Cardiac muscle cell (in vitro differentiated cells and primary cell): ENCODE measurements at regions not wholly inside any gene's neighbourhood (a gene's known extent, or its start where the extent isn't known, plus 50 kb on each side); places are given as distances from the start of the nearest gene placed in this dataset.

Experiments used
- DNase-seq, 2 donors: peaks; one replicate each; pipeline versions ENCODE4 v3.0.0 to v3.0.0-alpha.2; 2010 to 2017; ENCODE audit warnings: low read depth in 1 of 2, low spot score in 1 of 2
- H3K27ac ChIP-seq: fragments of 200-600 bp; sonication (generic); 2 replicates; pipeline ENCODE4 v1.5.1; 2016
- H3K27me3 ChIP-seq: fragments of 200-600 bp; sonication (generic); 2 replicates; pipeline ENCODE4 v1.6.0; 2016; ENCODE audit warnings: control low read depth
- H3K36me3 ChIP-seq: fragments of 200-600 bp; sonication (generic); 2 replicates; pipeline ENCODE4 v1.5.1; 2016; ENCODE audit warnings: control low read depth
- H3K4me1 ChIP-seq: fragments of 200-600 bp; sonication (generic); 2 replicates; pipeline ENCODE4 v1.8.1; 2017; ENCODE audit warnings: low read depth, mild to moderate bottlenecking, mixed run types
- H3K4me3 ChIP-seq: fragments of 200-600 bp; sonication (generic); 2 replicates; pipeline ENCODE4 v1.5.1; 2016; ENCODE audit warnings: mild to moderate bottlenecking
- H3K9me3 ChIP-seq: fragments of 200-600 bp; sonication (generic); 2 replicates; pipeline ENCODE4 v1.5.1; 2017; ENCODE audit warnings: low read depth, mild to moderate bottlenecking, control low read depth
- TF ChIP-seq, protein P1 (sequence below): IDR thresholded peaks from 2 replicates; pipeline ENCODE4 v1.5.1; 2012; ENCODE audit warnings: low read depth, mild to moderate bottlenecking, low read length

DNA sequence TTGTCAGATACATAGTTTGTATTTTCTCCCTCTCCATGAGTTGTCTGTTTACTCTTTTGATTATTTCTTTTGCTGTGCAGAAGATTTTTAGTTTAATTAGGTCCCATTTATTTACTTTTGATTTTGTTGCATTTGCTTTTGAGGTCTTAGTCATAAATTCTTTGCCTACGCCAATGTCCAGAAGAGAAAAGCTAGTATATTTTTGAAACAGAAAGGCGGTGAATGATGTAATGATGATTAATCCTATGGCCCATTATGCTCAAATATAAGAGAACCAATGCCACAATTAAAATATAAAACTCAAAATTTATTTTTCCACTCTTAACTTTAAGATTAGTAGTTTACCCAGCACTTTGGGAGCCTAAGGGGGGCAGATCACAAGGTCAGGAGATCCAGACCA lies 59.8 kb upstream of the SMIM36 start:
- Histone ChIP-seq H3K27me3 (no peaks in the 10 kb centered on the region), H3K27ac (no peak overlapping the region), H3K4me1 (peaks cover 11% of the 10 kb centered on the region), H3K9me3 (no peaks in the 10 kb centered on the region), H3K36me3 (no peaks in the 10 kb centered on the region), H3K4me3 (no peak overlapping the region)
- no peak for DNase-seq
- TF ChIP-seq, protein P1, sequence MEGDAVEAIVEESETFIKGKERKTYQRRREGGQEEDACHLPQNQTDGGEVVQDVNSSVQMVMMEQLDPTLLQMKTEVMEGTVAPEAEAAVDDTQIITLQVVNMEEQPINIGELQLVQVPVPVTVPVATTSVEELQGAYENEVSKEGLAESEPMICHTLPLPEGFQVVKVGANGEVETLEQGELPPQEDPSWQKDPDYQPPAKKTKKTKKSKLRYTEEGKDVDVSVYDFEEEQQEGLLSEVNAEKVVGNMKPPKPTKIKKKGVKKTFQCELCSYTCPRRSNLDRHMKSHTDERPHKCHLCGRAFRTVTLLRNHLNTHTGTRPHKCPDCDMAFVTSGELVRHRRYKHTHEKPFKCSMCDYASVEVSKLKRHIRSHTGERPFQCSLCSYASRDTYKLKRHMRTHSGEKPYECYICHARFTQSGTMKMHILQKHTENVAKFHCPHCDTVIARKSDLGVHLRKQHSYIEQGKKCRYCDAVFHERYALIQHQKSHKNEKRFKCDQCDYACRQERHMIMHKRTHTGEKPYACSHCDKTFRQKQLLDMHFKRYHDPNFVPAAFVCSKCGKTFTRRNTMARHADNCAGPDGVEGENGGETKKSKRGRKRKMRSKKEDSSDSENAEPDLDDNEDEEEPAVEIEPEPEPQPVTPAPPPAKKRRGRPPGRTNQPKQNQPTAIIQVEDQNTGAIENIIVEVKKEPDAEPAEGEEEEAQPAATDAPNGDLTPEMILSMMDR = no peak

DNA sequence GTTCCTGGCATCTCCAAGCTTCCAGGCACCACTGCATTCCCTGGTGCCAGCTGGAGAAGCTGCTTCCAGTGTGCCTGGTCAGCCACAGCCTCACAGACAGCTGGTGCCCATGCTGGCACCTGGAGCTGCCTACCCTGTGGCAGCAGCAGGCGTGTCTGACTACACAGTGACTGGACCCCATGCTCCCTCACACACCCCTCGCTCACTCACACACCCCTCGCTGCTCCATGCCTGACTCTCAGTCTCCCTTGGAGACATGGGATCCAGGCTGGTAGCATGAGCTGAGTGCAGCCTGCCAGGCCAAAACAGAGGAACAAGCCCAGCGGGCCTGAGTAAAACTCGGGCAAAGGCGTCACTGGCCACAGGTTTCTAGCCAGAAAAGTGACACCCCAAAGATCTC lies 59.1 kb upstream of the SMIM36 start:
- peaks cover 11% of the 10 kb centered on the region for H3K4me1 ChIP-seq
- H3K9me3 ChIP-seq = no peaks in the 10 kb centered on the region
- no peaks in the 10 kb centered on the region for H3K36me3 ChIP-seq
- no peaks in the 10 kb centered on the region for H3K27me3 ChIP-seq
- no peak overlapping the region for H3K27ac ChIP-seq
- TF ChIP-seq, protein P1 = no peak
- no peak for DNase-seq
- no peak overlapping the region for H3K4me3 ChIP-seq

DNA sequence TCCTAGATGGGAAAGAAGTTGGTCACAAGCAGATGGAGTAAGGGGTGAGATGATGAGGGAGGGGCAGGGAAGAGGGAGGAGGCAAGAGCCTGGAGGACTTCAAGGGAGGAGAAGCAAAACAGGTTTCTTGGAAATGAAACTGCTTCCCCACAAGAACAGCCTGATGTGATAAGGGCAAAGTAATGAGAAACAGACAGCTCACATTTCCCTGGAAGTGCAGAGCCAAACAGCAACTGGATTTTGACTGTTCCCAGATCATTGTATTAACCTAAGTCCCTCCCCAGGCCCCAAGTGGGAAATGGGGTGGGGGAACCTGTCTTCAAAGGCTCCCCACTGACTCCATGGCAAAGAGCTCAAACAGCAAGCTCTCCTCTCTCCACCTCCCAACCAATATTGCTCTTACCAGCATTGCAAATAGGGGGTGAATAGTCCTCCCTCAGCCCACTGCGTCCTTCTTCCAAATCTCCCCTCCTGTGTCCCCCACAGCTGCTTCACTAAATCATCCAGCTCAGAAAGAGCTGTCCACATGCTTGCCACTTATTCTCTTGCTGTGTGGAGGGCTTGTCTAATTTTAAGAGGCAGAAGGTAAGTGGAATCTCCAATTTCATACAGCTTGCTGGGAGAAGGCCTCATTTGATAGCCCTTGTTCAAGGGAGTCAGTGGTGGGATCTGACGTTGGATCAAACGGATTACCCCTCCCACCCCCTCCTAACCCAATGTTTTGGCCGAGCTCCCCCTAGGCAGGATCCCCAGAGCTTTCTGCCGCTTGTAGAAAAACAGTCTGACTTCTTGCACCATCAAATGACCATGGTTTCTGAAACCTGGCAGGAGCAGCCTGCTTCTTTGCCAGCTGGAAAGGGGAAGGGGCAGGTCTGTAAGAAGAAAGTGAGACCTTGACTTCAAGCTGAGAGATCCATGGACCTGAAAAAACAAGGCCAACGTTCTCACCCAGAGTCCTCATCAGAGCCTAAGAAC lies 56.3 kb upstream of the SMIM36 start:
- H3K4me3 ChIP-seq = no peak overlapping the region
- peak; percentile 32 to 66 for DNase-seq
- no peaks in the 10 kb centered on the region for H3K27me3 ChIP-seq
- H3K4me1 ChIP-seq = peaks cover 11% of the 10 kb centered on the region
- TF ChIP-seq, protein P1 = no peak
- H3K36me3 ChIP-seq = no peaks in the 10 kb centered on the region
- H3K27ac ChIP-seq = peak overlapping the region; percentile 20
- no peaks in the 10 kb centered on the region for H3K9me3 ChIP-seq

DNA sequence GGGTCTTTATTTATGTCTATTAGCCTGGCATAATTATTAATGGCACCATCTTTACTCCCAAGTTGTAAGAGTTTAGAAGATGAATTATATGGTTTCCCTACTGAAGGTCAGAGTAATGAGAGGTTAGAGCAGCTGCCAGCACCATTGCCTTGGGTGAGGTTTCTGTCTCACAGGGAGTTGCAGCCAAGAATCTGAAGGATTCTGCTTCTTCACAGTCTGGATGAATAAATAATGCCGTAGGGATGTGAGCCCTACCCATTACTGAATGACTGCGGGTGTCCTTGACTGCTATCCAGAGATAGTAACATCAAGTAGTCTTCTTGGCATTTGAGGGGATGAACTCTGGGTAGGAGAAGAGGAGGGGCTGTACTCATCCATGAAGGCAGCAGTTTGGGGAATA lies 52.8 kb upstream of the SMIM36 start:
- Histone ChIP-seq H3K4me1 (peaks cover 11% of the 10 kb centered on the region), H3K36me3 (no peaks in the 10 kb centered on the region), H3K27me3 (no peaks in the 10 kb centered on the region), H3K4me3 (no peak overlapping the region), H3K9me3 (no peaks in the 10 kb centered on the region), H3K27ac (no peak overlapping the region)
- TF ChIP-seq, protein P1 = no peak
- DNase-seq = no peak

DNA sequence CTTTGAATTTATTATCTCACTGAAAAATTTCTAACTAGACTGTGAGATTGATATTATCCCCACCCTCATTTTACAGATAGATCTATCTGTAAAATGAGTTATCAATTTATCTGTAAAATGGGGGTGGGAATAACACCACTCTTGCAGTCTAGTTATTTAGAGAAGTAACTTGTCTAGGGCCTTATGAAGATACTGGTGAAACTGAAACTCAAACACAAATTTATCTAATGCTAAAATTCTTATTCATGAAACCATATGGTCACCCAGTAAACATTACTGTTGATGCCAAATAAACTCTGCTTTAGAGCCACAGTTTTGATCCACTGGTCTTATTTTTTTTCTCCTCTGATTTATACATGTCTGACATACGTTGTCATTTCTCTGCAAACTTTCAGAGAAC lies 52.1 kb upstream of the SMIM36 start:
- no peaks in the 10 kb centered on the region for H3K9me3 ChIP-seq
- peaks cover 11% of the 10 kb centered on the region for H3K4me1 ChIP-seq
- H3K36me3 ChIP-seq = no peaks in the 10 kb centered on the region
- no peak overlapping the region for H3K27ac ChIP-seq
- no peak for DNase-seq
- TF ChIP-seq, protein P1 = no peak
- H3K4me3 ChIP-seq = no peak overlapping the region
- no peaks in the 10 kb centered on the region for H3K27me3 ChIP-seq
